PFSK-1 (cell line): ENCODE measurements at regions not wholly inside any gene's neighbourhood (a gene's known extent, or its start where the extent isn't known, plus 50 kb on each side); places are given as distances from the start of the nearest gene placed in this dataset.

Experiments
- POLR2AphosphoS5 ChIP-seq: IDR thresholded peaks from 2 replicates; pipeline ENCODE4 v1.6.1; 2012; ENCODE audit warnings: low read depth, mild to moderate bottlenecking, control low read depth, low read length, moderate library complexity
- REST ChIP-seq, 2 experiments: IDR thresholded peaks; 2 replicates each; pipeline versions ENCODE4 v1.6.1 to v1.8.0; 2011 to 2012; ENCODE audit warnings: low read depth in 2 of 2, low read length in 2 of 2, control low read depth in 1 of 2, inconsistent platforms in 1 of 2, mild to moderate bottlenecking in 1 of 2, moderate library complexity in 1 of 2; ENCODE audit not compliant: insufficient read depth in 1 of 2

GRCh38 chr6:105871542-105871941, 214.6 kb upstream of the PRDM1 start:
- TF ChIP-seq POLR2AphosphoS5: no peak
- no peak for TF ChIP-seq REST (IDR thresholded peaks at IDR 0.05; ENCODE audit: insufficient read depth in 1 of 2, low read depth in 2 of 2, low read length in 2 of 2)
